Activated CD4-positive, alpha-beta T cell treated with anti-CD3 and anti-CD28 coated beads, Interleukin-2, Interleukin-4, amounts not matched to agents 100 ng/mL and 50 ng/mL, durations not matched to agents 16 hours and 8 hours (primary cell): ENCODE measurements at regions not wholly inside any gene's neighbourhood (a gene's known extent, or its start where the extent isn't known, plus 50 kb on each side); places are given as distances from the start of the nearest gene placed in this dataset.
"Not testable (repeated sequence)": the region's sequence is repeated elsewhere in the genome, so short reads cannot be mapped to it uniquely, and the experiment has no call there.

Experiments
- DNase-seq: peaks from one replicate; pipeline ENCODE4 v3.0.0-alpha.2; 2020; ENCODE audit warnings: low spot score

DNA sequence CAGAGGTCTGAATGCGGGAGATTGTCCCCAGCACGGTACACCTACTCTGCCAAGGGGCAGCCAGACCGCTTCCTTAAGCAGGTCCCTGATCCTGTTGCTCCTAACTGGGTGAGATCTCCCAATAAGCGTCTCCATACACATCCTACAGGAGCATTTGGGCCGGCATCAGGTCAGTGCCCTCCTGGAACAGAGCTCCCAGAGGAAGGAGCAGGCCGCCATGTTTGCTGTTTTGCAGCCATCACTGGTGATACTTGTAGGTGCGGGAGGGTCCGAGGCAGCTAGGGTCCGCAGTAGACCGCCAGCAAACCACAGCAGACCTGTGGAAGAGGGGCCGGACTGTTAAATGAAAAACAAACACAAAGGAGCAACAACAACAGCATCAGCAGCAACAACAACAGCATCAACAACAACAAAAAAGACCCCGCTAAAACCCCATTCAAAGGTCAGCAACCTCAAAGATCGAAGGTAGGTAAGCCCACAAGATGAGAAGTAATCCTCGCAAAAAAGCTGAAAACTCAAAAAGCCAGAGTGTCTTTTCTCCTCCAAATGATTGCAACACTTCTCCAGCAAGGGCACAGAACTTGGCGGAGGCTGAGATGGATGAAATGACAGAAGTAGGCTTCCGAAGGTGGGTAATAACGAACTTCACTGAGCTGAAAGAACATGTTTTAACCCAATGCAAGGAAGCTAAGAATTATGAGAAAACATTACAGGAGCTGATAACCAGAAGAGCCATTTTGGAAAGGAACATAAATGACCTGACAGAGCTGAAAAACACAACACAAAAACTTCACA, 79.0 kb upstream of the CDH7 start:
- DNase-seq = no peak

DNA sequence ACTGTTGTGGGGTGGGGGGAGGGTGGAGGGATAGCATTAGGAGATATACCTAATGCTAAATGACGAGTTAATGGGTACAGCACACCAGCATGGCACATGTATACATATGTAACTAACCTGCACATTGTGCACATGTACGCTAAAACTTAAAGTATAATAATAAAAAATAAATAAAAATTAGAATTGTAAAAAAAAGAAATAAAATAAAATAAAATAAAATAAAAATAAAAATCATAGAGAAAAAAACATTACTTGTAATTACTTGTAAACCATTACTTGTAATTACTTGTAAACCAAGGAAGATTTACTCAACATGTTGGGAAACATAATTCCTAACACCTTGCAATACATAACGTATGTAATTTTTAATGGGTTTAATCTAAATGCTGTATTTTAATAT, 80.7 kb upstream of the CDH7 start:
- DNase-seq = not testable (repeated sequence)

DNA sequence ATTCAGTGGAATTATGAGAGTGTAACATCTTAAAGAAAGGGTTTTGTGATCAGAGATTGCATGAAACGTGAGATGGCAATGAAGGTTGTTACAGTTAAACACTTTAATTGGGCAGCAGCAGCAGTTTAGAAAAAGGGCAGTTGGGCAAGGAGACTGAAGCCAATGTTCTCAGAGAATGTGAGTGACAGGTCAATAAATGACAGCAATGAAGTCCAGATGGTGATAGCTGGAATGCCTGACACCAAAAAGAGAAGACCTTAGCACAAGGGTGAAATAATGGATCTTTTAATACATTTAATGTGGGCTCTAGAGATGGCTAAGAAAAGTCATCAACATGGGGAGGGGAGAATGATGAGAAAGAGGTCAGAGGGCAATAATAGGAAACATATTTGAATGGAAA, 89.4 kb upstream of the CDH7 start:
- no peak for DNase-seq

DNA sequence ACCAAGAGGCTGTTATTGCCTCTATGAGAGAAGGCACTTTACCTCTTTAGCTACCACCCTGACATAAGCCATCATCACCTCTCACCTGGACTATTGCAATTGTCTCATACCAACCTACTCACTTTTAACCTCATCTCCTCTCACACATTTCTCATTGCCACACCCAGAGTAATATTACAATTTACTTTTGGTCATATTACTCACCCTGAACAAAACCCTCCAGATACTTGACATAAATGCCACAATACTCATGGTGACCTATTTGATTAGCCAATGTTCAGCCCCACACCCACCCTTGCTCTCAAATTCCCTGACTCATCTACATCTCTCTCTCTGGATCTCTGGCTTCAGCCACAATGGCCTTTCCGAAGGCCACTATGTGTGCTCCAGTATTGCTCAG, 90.9 kb upstream of the CDH7 start:
- no peak for DNase-seq

DNA sequence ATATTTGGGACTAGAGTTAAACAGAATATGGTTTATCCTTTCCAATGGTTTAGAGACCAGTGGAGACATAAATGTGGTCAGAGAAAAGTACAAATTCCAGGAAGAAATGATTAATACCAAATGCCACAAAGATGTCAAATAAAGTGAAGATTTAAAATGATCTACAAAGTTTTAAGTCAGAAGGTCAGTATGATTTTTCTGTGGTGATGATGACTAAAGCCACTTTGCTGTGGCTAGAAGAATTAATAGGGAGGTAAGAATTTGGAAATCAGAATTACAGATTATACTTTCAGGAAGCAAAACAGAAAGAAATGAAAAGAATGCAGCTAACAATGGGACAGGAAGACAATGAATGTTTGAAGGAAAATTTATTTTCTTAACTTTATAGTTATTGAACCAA, 91.5 kb upstream of the CDH7 start:
- DNase-seq = no peak

DNA sequence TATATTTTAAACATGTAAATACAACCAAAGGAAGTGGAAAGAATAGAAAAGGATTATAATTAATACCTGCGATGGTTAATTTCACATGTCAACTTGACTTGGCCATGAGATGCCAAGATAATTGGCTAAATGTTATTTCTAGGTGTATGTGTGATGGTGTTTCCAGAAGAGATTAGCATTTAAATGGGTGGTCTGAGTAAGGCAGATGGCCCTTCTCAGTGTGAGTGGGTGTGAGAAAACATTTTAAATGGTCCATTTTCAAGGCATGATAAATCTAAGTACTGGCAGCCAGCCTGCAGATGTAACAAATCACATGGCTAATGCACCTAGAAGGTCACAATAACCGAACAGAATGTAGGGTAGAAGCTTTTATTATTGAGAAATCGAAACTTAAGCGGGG, 99.6 kb upstream of the CDH7 start:
- no peak for DNase-seq

DNA sequence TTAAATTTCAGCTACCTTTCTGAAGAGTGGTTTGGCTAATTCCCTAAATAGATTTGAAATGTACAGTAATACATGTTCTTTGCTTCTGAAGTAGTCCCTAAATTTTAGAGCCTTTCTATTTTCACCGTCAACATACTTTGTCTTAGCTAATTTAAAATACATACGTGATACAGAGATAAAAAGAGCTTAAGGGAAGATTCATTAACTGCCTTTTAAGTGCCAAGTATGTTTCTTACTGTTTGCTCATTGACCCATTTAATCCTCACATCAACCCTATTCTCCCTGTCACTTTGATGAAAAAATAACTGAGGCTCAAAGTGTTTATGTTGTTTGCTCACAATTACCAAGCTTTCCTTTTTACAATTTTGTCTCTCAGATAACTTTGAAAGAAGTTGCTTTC, 118.6 kb upstream of the CDH7 start:
- DNase-seq = no peak

DNA sequence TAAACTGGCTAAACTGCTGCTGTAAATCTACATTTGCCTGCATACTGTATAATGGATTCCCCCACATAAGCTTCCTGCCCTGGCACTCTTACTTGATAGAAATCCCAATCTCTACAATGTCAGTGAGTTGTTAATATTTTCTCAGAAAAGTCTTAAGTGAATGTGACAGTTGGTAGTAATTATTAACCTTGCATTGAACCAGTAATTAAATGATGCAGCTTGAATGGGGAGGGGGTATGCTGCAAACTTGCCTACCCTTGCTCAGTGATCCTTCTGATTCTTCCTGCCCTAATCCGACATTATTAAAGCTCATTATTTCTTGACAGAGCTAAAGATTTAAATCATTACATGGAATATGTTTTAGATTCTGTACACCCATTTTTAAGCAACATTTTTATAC, 119.0 kb upstream of the CDH7 start:
- DNase-seq = no peak

DNA sequence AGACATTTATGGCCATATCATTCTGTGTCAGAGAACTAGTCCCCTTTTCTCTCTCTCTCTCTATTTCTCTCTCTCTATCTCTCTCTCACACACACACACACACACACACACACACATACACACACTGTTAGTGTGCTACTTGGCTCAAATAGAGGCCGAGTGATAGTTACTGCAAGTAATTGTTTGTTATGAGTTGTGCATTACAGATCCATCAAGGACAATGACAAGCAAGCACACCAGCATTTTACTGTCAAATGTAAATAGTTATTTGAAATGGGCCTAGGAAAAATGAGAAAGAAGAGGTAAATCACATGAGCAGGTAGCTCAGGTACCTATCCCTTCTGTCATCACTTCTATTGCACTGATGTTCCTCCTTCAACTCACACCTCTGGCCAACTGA, 122.4 kb upstream of the CDH7 start:
- no peak for DNase-seq

DNA sequence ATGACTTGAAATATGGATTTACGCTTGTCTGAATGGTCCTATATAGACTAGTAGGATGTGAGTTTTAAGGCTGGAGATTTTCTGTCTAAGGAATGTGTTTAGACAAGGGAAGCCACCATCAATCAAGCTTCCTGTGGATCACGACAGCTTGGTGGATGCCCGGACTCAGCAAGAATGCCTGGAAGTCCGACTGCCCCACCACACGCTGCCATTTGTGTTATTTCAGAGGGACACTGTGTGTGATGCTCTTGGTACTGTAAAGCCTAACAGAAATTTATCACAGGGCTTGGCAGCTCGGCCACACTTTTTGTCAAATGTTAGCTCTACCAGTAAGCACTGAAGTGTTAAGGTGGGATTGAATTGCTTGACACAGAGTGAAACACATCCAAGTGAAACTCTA, 127.1 kb upstream of the CDH7 start:
- no peak for DNase-seq

DNA sequence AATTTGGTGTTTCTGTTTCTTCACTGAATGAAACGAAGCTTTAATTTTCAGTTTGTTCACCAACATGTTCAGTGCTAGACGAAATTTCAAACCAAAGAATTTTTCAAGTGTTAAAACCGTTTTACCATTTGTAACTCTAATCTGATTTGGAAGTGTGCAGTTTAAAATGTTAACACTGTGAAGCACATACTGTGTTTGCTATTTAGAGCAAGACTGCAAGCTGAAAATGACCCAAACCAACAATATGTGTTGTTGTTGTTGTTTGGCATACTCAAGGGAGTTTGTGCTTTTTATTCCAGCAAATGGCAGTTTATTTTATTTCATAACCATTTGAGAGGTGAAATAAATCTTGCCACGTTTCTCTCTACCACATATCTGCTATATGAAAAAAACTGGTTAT, 128.4 kb upstream of the CDH7 start:
- no peak for DNase-seq

DNA sequence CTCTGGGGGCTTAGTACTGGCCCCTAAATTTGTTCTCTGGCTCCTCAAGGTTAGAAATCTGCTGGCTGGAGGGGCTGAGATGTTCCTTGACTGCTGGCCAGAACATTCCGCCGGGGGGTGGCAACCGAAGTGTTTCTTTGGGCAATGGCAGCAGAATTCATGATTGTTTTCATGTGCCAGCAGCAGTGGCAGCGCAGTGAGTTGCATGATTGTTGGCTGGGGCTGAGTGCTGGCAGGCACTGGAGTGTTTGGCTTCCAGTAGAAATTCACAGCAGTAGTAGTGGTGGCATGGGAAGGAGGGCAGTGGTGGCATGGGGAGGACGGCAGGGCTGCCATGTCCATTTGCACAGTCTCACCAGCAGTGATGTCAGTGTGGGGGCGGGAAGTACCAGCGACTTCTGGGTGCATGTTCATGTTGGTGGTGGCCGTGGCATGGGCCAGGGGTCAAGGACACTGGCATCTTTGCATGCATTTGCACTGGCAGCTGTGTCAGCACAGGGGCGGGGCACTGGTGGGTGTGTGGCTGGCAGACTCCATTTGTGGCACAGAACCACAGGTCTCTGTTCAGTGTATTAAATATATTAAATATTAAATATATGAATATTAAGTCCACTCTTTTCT, 130.6 kb upstream of the CDH7 start:
- no peak for DNase-seq

DNA sequence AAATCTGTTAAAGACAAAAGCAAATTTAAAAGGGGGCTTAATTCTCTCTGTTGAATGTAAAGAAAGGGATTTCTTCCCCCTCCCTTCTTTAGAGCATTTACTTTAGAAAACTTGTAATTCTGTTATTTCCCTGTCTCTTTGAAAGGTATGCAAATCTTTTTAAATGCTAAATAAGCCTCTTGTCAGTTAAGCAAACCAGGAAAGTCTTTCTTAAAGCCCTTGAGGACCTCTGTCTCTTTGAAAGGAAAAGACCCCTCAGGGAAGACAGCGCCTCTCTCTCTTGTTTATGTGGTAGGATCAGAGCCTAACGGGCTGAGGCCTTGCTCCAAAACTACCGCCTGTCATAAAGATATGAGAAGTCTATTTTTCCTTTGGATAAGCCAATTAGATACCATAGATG, 139.9 kb upstream of the CDH7 start:
- no peak for DNase-seq

DNA sequence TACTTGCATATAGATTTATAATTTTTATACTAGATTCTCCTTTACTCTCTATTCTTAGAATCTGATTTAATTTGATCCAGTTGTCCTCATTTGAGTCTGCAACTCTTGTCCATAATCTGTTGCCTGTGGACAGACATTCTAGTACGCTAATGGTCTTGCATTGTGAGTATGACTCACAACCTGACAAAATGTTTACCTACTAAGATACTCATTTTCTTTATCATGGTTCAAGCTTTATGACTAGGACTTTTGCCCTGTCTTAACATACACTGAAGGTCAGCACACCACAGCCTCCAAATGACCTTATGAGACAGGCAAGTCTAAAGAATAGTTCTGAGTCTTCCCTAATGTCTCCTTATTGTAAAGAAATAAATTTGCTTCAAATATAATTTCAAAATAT, 142.3 kb upstream of the CDH7 start:
- DNase-seq = no peak

DNA sequence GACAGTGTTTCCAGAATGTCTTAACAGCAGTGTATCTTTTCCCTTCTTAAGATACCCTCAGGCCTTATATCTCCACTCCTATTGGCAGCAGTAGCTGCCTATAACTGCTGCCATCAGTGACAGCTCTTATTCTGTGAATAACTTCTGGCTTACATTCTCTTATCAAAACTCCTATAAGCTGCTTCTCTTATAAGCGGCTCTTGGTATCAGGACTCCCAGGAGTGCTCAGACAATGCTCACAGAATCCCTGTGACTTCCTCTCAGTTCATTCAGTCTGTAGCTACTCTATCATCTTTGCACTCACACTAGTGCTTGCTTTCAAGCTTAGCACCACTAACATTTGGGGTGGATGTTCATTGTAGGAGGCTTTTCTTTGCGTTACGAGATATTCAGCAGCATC, 143.7 kb upstream of the CDH7 start:
- no peak for DNase-seq

DNA sequence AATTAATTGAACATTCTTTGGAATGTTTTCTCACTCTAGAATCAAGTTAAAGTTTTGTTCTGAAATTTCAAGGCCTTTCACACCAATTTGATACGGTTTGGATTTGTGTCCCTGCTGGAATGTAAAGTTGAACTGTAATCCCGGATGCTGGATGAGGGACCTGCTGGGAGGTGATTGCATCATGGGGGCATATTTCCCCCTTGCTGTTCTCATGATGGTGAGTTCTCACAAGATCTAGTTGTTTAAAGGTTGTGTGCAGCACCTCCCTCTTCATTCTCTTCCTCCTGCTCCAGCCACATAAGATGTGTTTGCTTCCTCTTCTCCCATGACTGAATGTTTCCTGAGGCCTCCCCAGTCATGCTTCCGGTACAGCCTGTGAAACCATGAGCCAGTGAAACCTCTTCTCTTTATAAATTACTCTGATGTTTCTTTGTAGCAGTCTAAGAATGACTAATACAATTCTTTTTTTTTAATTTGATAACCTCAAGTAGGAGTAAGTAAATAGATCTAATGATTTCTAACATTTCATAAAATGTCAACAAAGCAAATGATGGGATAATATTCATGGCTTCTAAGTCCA, 144.2 kb upstream of the CDH7 start:
- no peak for DNase-seq

DNA sequence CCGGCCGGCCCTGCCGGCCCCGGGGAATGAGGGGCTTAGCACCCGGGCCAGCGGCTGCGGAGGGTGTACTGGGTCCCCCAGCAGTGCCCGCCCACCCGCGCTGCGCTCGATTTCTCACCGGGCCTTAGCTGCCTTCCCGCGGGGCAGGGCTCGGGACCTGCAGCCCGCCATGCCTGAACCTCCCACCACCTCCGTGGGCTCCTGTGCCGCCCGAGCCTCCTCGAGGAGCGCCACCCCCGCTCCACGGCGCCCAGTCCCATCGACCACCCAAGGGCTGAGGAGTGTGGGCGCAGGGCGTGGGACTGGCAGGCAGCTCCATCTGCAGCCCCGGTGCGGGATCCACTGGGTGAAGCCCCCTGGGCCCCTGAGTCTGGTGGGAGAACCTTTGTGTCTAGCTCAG, 145.5 kb upstream of the CDH7 start:
- not testable (repeated sequence) for DNase-seq

DNA sequence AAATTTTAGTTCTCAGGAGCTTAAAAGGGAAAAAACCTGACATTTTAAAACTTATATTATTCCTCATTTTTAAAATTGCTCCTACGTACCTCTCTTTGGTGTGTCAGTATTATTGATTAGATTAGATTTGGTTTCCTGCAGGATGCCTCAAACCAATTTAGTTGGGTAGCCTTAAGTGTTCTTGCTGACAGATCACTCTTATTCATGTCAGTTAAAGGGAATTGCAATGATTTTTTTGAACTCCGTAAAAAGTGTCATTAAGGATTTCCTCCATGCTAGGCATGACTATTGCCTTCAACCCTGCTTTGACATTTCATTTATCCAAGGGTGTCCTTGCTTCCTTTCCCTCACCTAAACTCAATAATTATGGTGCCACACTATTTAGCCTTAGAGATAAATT, 149.0 kb upstream of the CDH7 start:
- no peak for DNase-seq

DNA sequence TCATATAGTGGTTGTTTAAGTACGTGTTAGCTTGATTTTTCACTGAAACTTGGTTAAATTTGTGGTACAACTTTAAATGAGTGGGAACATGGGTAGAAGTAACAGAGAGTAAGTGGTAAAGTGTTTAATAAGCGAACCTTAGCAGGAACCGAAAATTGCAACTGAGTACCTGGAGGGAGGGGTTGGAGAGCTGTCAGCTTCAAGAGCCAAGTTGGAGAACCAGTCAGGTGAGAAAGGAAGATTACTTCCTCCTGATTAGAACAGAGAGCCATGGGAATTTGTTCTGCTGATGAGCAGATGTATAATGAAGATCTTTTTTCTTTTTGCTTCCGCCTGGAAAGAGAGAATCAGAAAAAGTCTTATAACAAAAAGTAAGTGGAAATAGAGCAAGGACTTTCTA, 158.4 kb upstream of the CDH7 start:
- DNase-seq = no peak

DNA sequence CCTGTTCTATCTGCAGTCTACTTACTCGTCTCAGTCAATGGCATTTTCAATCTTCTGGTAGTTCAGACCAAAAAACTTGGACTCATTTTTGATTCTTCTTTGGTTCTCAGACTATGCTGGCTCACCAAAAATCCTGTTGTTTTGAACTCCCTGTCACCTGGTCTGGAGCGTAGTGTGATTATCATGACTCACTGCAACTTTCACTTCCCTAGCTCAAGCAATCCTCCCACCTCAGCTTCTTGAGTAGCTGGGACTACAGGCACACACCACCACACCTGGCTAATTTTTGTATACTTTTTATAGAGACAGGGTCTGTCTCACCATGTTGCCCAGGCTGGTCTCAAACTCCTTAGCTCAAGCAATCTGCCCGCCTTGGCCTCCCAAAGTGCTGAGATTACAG, 163.3 kb upstream of the CDH7 start:
- no peak for DNase-seq

DNA sequence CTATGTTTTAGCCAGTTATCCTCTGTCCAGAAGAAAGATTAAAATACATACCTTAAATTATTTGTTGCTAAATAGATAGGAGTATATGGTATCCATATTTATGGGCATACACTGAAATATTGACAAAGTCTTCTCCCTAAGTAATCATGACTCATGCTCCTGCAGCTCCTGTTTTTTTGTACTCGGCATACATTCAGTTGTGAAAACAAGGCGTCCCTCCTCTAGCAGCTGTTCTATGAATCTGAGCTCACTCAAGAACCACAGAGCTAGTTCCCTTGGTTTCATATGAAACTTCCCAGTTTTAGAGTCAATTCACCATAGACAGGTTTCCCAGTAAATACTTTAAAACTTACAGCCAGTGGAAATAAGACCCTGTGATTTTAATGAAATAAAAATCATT, 168.7 kb upstream of the CDH7 start:
- DNase-seq = not testable (repeated sequence)

DNA sequence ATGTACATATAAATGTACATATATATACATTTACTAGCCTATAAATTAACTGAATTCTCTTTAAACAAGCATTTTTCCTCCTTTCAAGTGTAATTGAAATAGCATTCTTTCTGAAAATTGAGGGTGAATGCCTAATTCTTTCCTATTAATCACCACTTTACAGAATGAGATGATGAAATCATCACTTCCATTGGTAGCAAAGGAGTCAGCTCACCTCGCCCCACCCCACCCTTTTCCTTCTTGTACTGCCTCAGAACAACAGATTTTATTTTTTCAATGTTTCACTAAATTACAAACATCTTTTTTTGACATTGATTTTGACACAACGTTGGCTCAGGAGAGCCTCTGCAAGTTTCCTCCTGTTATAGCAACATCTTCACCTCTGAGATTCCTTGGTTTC, 181.9 kb upstream of the CDH7 start:
- no peak for DNase-seq

DNA sequence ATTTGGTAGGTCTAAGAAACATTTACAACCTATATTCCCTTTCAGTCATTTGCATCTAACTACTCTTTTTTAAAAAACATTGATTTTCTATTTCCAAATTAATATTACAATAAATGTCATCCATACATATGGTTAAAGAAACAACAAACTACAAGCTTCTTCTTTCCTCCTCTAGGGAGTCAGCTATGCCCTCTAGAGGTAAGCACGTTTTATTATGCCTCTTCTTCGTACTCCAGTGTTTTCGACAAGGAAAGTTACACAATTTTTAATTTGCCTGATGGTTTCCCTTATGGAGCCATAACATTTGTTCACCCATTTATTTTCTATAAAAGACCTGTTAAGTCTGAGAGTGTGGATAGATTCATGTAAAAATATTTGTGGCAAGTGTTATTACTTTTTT, 183.4 kb upstream of the CDH7 start:
- no peak for DNase-seq

DNA sequence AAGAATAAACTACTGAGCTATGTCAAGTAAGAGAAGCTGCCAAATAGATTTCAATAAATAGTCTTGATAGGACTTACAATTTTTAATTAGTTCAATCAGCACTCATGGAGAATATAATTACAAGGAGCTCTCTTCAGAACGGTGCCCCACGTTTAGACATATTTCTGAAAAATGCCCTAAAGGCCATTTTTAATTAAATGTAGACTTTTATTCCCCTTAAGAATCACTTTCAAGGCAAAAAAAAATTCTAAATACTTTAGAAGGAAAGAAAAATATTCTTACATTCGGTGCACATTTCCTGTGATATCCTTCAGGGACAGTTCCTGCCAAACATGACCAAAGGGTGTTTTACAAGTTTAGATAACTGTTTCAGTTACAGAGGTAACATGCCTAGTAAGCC, 202.5 kb upstream of the CDH7 start:
- DNase-seq = no peak
